ENCODE measurements at regions not wholly inside any gene's neighbourhood (a gene's known extent, or its start where the extent isn't known, plus 50 kb on each side); places are given as distances from the start of the nearest gene placed in this dataset.

DNA sequence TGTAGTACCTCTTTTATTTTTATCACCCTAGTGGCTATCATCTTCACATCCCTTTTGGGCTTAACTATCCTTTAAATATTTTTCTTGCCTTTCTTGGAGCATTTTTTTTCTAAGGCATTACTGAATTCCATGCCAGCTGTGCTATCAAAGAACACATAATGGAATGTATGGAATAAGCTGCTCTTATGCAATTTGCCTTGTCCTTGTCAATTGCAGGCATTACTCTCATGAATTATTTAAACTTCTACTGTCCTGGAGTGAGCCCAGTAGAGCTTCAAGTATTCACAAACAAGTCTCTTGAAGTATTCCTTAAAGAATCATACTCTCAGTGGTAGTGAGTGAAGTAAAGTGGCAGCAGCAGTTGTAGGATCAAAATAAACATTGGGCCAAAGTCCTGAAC, 144.6 kb upstream of the IGFBP7 start:
- Histone ChIP-seq H3K27ac (no peak overlapping the region), H3K4me3 (no peak overlapping the region)

DNA sequence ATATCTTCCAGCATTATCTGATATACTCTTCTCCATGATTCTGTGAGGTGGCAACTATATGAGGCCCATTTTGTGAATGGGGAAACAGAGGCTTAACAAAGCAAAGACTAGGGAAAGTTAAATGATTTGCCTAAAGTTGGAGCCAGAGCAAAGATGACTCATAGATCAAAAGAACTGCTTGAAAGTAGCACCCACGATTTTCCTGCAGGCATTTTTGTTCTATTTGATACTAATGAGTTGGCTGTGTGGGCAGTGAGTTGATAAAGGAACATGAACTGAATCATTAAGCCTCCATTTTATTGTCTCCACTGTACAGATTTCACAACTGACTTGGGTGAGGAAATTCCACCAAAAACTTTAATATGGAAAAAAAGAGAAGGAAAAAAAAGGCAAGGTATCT, 138.9 kb upstream of the IGFBP7 start:
- Histone ChIP-seq H3K27ac (no peak overlapping the region), H3K4me3 (no peak overlapping the region)

DNA sequence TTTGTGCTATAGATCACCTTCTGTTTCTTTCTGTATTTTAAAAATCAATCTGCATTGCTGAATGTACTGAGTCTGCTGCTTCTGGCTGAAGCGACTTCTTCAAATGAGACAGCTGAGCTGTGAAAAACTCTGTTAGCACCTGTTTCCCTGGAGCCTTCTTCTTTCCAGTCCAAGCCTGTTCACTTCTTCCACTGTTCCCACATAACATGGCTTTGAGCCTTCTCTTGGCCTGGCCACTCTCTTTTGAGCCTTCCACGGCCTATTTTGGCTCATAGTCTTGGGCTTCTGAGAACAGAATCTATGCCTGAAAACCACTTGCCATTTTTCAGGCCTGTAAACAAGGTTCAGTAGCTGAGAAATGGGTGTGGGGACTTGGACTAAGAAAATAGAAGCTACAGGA, 132.9 kb upstream of the IGFBP7 start:
- Histone ChIP-seq H3K27ac (peak overlapping the region in 1 of 21 experiments; percentile 7), H3K4me3 (no peak overlapping the region)

DNA sequence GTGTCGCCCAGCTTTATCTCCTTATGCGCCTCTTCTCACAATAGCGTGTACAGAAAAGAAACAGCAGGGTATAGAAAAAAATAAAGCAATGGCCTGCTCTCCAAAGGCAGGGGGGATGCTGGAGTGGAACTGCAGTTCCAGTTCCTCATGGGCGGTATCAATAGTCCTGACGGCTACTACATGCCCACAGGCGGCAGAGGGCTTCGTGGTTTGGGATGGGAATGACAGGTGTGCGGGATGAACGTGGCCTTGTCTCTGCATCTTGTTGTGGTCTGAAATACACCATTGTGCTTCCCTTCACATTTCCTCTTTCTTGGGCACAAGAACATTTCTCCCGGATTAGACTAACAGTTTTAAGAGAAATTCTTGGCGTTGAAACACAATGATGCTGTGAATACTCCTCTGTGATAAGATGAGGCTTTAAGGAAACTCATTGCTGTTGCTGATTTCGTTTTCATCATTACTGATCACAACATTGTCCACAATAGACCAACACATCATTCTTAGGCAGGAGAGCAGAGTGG, 124.1 kb upstream of the IGFBP7 start:
- Histone ChIP-seq H3K27ac (no peak overlapping the region), H3K4me3 (no peak overlapping the region)

DNA sequence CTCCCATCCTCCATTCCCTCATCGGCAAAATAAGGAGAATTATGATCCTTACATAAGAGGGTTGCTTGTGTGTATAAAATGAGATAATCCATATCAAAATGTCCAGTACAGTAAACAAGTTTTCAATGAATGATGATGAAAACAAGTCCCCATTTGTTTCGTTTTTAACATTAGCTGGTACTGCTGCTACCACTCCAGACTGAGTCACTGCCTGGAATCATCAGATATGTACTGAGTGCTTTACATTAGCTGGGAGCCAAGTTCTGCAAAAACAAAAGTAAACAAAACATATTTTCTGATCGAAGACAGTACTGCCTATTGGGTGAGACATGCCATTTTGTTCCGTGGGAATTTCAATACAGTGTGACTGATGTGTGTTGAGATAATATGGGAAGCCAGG, 123.2 kb upstream of the IGFBP7 start:
- H3K27ac ChIP-seq, result no peak overlapping the region
- H3K4me3 ChIP-seq, result no peak overlapping the region

DNA sequence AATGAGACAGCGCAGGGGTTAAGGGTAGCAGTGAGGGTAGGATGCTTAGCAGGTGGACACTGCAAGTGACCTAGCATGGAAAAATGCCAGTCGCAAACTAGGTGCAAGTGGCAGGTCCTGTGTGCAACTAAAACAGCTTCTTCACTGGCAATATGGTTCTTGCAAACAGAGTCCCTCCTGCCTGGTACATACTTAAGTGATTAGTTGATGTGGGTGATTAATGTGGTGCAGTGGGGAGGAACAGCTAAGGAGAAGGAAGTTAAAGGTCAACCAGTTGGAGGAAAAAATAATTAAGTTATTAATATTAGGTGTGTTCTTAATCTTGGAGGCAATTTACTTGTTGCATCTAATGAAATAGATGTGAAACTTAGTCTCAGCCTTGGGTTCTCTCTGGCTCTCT, 121.6 kb upstream of the IGFBP7 start:
- H3K27ac ChIP-seq, result no peak overlapping the region

DNA sequence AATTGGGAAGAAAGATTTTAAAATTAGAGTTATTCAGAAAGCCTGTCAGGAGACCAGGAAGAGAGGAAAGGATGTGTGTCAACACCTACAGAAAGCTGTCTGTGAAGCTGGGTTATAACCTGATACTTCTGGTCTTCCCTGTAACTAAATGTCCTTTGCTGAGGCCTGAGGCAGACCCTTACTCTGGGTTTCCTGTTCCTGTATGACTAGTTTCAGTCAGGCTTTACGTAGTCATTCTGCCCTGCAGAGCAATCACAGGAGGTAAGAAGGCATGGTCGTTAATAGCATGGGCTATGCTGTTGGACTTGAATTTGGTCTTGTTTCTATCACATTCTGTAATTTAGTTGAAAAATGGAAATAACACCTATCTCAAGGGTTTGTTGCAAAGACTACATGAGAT, 110.5 kb upstream of the IGFBP7 start:
- Histone ChIP-seq H3K4me3 (no peak overlapping the region), H3K27ac (no peak overlapping the region)

More for the DNA sequence above, 121.6 kb upstream of the IGFBP7 start:
- H3K4me3 ChIP-seq, result no peak overlapping the region

DNA sequence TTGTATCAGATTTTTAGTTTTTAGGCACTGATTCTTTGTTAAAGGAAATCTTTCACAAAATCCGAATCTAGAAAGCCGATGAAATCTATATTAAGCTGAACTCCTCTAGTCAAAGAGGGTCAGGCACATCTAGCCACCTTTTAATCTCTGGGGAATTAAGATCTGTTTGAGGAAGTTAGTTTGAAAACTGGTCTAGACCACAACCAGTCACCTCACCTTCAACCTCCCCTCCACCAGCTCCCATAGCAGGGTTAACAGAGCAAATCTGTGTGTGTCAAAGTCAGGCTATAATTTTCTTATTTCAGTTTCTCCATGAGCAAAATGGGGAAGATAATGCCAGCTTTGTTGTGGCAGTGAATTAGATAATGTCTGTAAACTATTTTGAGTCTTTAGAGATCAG, 110.0 kb upstream of the IGFBP7 start:
- Histone ChIP-seq H3K4me3 (no peak overlapping the region), H3K27ac (no peak overlapping the region)

DNA sequence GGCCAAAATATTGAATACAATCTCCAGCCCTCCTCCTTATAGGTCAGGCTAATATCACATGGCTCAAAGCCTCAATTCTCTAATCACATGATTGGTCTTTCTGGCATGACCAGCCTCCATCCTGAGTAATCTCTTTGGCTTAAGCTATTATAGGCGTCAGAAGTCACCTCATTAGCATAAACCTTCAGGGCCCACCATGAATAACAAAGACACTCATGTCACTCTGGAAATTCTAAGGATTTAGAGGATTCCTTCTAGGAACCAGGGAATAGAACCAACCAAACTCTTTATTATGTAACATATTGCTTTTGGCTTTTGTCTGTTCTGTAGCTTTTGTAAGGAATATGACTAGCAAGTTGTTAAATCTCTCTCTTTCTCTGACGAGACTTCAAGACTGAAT, 109.2 kb upstream of the IGFBP7 start:
- Histone ChIP-seq H3K27ac (no peak overlapping the region), H3K4me3 (no peak overlapping the region)

DNA sequence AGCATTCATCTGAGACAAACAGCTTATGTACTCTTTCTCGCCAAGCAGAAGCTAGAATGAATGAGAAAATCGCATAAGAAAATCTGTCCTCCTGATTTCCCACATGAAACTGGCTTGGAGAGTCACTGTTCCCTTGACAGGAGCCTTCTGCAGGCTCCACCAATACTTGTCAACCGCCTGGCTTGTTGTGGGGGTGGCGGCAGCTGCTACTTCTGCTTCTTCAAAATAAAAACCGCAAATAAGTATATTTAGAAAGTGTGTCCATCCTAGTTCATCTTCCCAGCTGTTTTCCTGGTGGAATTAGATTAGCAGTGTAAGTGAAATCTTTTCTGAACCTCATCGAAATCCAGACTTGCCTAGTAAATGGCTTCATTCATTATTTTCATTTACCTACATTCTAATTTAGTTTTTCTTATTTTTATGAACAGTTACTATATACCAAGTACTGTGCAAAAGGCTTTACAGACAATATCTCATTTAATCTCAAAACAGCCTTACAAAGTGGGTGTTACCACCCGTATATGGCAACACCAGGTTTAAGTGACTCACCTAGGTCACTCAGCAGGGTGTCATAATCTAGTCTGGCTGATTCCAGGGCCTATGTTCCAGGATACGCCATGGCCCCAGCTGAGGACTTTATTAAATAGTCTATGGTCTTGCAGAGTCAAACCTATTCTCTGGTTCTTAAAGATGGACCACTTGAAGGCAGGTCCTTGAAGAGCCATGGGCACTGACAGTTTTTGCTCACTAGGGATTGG, 104.6 kb upstream of the IGFBP7 start:
- Histone ChIP-seq H3K27ac (no peak overlapping the region), H3K4me3 (no peak overlapping the region)

DNA sequence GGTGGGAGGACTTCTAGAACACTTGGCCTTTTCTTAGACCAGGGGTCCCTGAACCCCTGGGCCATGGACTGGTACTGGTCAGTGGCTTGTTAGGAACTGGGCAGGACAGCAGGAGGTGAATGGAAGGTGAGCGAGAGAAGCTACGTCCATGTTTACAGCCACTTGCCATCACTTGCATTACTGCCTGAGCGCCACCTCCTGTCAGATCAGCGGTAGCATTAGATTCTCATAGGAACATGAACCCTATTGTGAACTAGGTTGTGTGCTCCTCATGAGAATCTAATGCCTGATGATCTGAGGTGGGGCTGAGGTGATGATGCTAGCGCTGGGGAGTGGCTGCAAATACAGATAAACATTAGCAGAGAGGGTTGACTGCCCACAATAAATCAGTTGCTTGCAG, 100.9 kb upstream of the IGFBP7 start:
- Histone ChIP-seq H3K4me3 (no peak overlapping the region), H3K27ac (no peak overlapping the region)

DNA sequence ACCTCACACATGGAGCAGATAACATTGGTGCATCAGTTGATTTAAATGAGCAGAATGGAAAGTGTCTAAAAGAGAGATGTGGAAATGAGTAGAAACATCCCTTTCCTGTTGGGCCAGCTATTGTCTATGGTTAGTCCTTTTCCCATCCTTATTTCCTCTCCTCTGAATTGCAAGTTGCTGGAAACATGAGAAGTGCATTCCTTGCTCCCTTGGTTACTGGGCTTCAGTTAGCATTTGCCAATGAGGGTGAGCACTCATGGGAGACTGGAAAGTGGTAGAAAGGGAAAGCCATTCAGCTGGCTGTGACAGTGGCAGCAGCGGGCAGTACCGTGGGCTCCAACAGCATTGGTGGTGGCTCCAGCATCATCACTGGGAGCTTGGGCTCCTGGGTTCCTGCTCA, 96.0 kb upstream of the IGFBP7 start:
- no peak overlapping the region for H3K27ac ChIP-seq

DNA sequence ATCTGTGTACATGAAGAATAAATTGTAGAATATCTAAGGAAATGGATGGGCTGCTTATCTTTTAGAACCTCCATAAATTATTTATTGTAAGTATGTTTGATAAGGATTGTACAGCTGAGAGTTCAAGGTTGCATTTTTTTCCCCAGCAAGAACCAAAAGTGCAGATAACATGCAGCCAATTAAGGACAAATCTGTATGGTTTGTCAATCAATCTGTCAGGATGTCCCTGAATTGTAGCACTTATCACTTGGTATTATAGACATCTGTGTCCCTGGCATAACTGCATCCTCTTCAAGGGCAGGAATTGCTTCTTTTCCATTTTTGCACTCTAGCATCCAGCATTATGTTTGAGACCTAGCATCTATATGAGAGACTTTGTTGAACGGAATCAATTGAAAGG, 95.4 kb upstream of the IGFBP7 start:
- no peak overlapping the region for H3K4me3 ChIP-seq

More for the DNA sequence above, 96.0 kb upstream of the IGFBP7 start:
- no peak overlapping the region for H3K4me3 ChIP-seq

DNA sequence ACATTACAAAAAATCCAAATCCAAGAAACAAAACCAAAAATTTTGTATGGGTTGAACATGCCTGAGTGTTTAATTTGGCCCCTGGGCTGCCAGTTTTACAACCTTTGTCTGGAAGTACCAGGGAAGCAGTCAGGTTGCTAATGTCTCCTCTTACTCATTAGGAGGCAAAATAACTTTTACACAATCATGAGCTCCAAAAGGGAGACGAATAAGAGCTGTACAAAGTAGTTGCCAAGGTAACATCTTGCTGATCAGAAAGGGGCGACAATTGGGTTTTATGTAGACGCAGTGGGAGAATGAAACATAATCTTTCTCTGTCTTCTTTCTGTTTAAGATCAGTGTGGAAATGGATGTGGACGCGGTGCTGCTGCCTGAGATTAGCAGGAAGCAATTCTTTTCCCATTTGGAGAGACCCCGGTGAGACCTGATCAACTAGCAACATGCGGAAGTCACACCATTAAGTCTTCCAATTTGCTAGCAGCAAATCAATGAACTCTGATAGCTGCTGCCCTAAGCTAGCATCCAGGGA, 90.7 kb upstream of the IGFBP7 start:
- H3K27ac ChIP-seq, result no peak overlapping the region
- H3K4me3 ChIP-seq, result no peak overlapping the region

More for the DNA sequence above, 95.4 kb upstream of the IGFBP7 start:
- H3K27ac ChIP-seq, result no peak overlapping the region

DNA sequence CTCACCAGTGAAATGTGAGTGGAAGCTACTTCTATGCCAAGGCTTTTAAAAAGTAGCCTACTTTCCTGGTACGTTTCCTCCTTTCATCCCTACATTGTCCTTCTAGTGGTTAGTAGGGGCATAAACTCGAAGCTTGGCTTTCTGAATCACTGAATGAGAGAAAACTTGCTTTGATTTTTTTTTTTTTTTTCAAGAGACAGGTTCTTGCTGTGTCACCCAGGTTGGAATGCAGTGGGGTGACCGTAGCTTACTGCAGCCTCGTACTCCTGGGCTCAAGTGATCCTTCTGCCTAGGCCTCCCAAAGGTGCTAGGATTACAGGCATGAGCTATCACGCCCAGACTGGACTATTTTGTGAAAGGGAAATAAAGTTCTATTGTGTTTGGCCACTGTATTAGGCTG, 89.1 kb upstream of the IGFBP7 start:
- H3K4me3 ChIP-seq, result no peak overlapping the region
- no peak overlapping the region for H3K27ac ChIP-seq

DNA sequence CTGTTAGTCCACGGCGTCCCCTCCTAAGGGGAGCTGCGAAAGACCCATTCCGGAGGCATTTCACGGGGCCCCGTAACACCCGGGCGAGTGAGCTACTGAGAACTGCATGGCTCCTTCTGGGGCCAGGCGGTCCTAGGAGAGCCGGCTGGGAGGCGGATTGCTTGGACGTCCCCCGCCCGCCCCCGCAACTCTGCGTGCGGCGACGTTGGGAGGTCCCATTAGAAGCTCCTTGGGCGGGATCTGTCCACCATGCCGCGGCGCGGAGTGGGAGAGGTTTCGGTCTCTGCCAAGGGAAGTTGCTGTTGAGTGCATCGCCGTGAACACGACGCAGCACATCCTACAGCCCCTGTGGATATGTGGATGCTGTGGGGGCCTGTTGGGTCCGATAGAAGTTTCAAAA, 85.4 kb upstream of the IGFBP7 start:
- Histone ChIP-seq H3K4me3 (no peak overlapping the region), H3K27ac (no peak overlapping the region)

DNA sequence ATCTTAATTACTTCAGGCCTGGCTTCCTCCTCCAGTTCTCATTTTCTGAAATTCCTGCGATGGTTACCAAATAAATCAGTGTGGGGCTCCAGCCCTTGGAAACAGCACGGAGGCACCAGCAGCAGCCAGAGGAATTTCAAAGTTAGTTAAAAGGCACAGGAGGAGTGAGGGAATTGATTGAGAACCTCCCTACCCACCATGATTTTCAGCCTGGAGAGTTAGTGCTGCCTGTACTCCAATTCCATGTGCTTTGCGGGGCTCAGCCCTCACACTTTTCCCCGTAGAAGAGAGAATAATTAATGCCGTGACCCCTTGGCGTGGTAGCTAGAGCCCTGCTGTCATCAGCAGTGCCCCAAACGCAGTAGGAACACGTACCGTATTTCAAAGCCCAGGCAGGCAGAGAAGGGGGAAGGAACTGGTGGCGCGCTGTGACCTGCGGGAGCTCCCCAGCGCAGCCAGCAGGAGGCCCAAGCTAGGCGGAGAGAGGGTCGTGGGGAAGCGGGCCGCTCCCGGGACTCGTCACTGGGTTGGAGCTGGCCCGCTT, 84.0 kb upstream of the IGFBP7 start:
- Histone ChIP-seq H3K4me3 (no peak overlapping the region), H3K27ac (no peak overlapping the region)

DNA sequence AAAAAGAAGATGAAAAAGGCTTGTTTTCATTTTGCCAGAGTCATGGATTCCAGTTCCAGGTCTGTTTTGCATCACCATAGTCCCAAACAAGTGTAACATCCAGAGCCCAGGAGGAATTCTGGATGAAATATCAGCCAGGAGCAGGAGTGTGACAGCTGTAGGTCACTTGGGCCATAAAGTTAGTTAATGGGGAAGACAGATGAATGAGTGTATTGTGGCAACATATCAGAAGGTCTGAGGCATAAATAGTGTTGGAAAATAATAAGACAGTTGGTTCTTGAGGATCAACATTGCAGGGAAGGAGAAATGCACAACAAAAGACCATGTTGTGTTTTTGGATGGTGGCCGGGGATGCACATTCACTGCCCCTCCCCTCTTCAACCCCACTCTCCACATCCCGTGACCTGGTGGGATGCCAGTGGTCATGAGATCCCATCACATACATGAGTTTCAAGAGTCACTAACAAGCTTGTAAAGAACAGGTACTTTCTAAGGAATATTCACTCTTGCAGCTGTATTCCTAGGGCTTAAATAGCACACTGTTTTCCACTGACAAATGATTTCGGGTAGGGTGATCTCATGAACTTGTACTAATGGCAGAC, 83.1 kb upstream of the IGFBP7 start:
- H3K27ac ChIP-seq, result no peak overlapping the region

DNA sequence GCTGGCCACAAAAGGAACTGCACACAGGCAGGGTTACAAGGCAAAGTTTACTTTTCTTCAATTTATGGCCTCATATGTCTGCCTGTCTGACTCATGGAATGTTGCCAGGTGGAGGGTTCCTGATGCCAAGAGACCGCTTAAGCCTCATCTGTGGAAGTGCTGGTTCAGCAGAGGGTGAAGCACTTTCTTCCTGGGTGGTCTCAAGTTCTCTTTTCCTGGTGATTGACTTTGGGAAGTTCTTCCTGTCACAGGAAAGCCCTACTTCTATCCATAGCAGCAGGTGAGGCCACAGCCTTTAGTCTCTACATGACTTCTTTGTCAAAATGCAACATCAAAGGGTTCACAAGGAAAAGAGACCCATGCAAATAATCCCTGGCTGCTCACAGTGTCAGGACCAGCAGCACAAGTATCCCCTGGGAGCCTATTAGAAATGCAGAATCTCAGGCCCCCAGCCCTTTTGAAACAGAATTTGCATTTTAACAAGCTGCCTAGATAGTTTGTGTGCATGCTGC, 81.4 kb upstream of the IGFBP7 start:
- peak overlapping the region in 1 of 21 experiments; percentile 1 for H3K27ac ChIP-seq
- no peak overlapping the region for H3K4me3 ChIP-seq

More for the DNA sequence above, 83.1 kb upstream of the IGFBP7 start:
- no peak overlapping the region for H3K4me3 ChIP-seq

DNA sequence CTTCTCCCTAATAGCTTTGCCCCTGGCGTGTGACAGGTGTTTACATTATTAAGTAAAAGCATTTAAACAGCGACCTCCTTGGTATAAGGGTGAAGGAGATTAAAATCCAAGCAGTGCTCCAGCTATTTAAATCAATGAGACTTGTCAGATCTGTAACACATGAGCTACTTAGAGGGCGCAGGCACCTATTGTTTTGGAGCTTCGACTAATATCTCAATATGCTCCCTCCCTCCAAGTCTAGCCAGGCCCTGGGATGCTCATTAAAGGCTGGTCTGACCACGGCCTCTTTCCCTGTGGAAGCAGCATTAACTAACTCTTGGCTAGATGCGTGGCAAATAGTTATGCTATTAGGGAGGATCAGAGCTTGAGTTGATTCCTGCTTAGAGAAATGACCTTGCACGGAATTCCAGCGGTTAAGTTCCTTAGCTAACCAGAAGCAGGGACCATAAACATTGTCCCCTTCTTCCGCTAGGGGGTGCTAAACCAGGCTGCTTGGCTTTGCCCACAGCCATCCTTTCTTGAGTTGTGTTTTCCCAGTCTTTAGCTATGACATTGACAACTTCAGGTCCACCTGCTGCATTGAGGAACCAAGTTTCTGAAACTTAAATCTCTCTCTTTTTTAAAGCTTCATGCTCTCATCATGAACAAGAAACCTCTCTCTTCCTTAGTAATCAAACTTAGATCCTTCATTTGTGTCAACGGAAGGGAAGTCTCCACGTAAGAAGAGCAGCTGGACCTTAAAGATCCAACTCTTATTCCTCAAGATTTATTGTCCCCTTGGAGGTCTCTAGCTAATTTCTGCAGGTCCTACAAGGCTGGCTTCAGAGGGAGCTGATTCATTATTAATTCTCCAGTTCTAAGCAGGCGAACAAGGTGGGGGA, 80.7 kb upstream of the IGFBP7 start:
- Histone ChIP-seq H3K4me3 (no peak overlapping the region), H3K27ac (no peak overlapping the region)
